ENCODE measurements at regions not wholly inside any gene's neighbourhood (a gene's known extent, or its start where the extent isn't known, plus 50 kb on each side); places are given as distances from the start of the nearest gene placed in this dataset.

GRCh38 chr4:4734425-4734824, 125.0 kb upstream of the MSX1 start:
- no peak for TF ChIP-seq CTCF (IDR thresholded peaks at IDR 0.05 in 2 of 3, conservative IDR thresholded peaks at IDR 0.05 in 1 of 3; ENCODE audit: insufficient read depth in 2 of 3, low read depth in 1 of 3, low read length in 3 of 3)
- TF ChIP-seq EP300 (IDR thresholded peaks at IDR 0.05; ENCODE audit: low read length) = no peak
- no peak for TF ChIP-seq MAZ (CRISPR knock-in tag; conservative IDR thresholded peaks at IDR 0.05 in 1 of 2, IDR thresholded peaks at IDR 0.05 in 1 of 2)
- TF ChIP-seq NFE2 (IDR thresholded peaks at IDR 0.05; ENCODE audit: low read depth) = no peak
- no peak for TF ChIP-seq EGR1 (conservative IDR thresholded peaks at IDR 0.05)
- no peak for TF ChIP-seq ELF4 (CRISPR knock-in tag; IDR thresholded peaks at IDR 0.05)
- TF ChIP-seq TARDBP (IDR thresholded peaks at IDR 0.05) = no peak
- no peak for TF ChIP-seq NCOA1 (IDR thresholded peaks at IDR 0.05; ENCODE audit: low read depth)
- no peak for TF ChIP-seq ZNF407 (IDR thresholded peaks at IDR 0.05; ENCODE audit: low read depth)

Measured in K562 (cell line).